ENCODE measurements at regions not wholly inside any gene's neighbourhood (a gene's known extent, or its start where the extent isn't known, plus 50 kb on each side); places are given as distances from the start of the nearest gene placed in this dataset.
A peak's percentile ranks its signal among the peaks of the same experiment; 100 is the strongest.

DNA sequence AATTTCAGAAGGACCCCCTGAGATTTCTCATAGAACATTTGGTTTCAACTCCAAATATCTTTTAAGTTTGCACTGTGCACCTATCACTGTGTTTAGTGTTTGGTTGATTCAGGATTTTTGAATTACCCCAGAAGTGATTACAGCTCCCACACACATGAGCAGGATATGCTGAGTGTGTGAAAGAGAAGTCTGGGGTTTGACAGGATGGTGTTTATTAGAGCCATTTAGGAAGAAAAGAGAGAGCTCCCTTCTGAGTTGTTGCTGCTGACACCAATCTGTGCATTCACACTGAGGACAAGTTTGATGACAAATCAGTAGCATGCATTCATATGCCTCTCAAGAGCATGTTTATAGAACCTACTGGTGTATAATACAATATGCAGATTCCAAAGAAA lies 118.1 kb downstream of the RPL22L1 start:
- no peak for DNase-seq

- no peak for DNase-seq
Measured at GRCh38 chr3:170751083-170751898, 118.7 kb downstream of the RPL22L1 start.

- DNase-seq = no peak
Measured at GRCh38 chr3:170750478-170750830, 119.5 kb downstream of the RPL22L1 start.

DNA sequence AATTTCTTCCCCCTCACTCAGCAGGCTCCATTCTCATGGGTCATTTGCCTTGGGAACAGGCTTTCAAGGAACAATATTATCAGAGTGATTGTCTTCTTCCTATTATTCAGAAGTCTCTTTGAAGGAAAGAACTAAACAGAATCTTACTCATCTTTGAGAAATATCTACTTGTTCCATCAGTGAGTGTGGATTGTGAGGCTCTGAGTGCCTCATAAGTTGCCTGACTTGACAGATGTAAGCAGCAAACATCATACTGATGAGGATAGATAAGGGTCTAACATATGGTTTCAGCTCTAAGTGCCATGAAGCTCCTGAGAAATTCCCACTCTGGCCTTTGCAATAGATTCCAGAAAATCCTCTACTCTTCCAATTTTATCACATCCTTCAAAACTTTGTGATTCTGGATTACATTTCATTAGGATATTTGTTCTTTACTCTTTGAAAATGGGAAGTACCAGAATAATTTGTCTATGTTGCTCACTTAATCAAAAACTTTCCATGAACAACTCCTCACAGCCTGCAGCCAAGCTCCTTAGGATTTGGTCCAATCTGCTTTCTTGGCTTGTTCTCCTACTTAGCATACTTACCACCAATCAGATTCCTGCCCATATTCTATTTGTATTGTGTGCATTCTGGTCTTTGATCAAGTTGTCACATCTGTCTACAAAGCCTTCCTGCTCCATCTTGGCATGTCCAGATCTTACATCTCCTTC lies 120.1 kb downstream of the RPL22L1 start:
- DNase-seq = no peak

DNA sequence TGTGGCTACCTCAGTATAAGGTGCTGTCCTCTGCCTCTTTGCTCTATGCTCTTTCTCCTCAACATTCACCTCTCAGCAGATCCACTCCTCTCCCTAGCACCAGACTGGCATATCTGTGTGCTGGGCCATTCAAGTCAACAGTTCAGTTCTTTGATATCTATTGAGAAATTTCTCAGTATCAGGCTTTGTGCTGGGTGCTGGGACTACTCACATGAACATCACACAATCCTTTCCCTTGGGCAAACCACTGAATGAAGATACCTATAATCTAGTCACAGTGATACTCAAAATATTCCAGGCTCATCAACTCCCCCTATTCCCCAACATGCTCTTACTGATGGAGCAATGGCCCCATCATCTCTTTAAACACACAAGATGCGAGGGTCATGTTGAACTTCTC lies 120.8 kb downstream of the RPL22L1 start:
- no peak for DNase-seq

DNA sequence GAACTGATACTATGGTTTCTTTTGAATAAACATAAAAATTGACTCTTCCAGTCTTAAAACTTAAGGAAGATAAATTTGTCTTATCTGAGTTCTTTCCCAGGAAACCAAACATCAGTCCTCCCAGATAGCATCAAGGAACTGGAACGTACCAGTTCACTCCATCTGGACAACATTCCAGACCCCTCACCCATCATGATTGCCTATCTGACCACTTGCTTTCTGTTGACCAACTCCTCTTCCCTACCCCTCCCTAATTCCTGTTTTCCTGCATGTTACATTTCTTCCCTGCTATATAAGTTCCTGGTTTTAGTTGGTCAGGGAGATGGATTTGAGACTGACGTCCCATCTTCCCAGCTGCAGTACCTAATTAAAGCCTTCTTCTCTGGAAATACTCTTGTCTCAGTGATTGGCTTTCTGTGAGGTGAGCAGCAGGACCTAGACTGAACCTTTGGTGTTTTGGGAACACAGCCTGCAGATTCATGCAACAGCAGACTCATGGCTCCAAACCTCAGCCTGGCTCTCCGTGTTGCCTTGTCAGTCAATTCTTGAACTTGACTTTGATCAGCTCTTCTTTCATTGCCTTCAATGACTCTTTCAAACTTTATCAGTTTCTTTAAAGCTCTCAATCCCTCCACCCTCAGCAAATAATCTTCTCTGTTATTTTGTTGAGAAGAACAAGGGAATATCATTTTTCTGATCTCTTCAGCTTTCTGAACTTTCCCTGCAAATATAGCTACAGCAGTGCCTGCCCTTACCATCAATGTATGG lies 123.6 kb downstream of the RPL22L1 start:
- no peak for DNase-seq

- DNase-seq = no peak
Measured at GRCh38 chr3:170745211-170745718, 124.7 kb downstream of the RPL22L1 start.

GRCh38 chr3:170741756-170742529 lies 128.1 kb downstream of the RPL22L1 start:
- no peak for DNase-seq

GRCh38 chr3:170740726-170741591 lies 129.0 kb downstream of the RPL22L1 start:
- peak; percentile 72 for DNase-seq

GRCh38 chr3:170740285-170740684 lies 129.7 kb downstream of the RPL22L1 start:
- DNase-seq = no peak

DNA sequence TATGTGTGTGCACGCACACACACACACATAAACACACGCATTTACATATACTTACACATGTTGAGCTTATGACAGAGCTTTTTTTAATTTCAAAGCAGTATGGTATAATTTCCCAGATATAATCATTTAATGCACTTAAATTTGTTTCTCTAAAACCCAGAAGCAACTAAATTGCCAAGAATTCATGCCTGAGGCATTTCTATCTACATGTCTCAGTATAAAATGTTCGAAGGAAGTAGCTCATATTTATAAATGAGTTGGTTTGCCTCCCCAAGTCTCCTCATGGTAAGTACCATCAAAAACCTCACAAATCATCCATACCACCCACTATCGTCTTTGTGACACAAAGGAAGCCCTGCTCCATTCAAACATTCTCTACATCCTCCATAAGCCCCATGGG lies 130.6 kb downstream of the RPL22L1 start:
- no peak for DNase-seq

- DNase-seq = no peak
Measured at GRCh38 chr3:170738766-170739165, 131.2 kb downstream of the RPL22L1 start.

DNA sequence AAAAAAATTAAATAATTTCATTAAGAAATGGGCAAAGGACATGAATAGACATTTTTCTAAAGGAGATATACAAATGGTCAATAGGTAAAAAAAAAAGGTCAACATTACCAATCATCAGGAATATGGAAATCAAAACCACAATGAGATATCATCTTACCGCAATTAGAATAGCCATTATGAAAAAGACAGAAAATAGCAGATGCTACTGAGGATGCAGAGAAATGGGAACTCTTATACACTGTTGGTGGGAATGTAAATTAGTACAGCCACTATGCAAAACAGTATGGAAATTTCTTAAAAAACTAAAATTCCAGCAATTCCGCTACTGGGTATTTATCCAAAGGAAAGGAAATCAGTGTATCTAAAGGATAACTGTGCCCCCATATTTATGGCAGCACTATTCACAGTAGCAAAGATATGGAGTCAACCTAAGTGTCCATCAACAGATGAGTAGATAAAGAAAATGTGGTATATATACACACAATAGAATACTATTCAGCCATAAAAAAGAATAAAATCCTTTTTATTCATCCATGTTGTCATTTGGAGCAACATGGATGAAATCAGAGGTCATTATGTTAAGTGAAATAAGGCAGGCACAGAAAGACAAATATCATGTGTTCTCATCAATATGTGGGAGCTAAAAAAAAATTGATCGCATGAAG lies 132.4 kb downstream of the RPL22L1 start:
- DNase-seq = no peak

DNA sequence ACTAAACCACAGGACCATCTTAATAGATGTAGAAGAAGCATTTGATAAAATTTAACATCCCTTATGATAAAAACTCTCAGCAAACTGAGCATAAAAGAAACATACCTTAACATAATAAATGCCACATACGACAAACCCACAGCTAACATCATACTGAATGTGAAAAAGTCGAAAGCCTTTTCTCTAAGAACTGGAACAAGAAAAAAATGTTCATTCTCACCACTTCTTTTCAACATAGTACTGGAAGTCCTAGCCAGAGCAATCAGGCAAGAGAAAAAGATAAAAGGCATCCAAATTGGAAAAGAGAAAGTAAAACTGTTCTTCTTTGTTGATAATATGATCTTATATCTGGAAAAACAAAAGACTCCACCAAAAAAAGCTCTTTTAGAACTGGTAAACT lies 134.2 kb downstream of the RPL22L1 start:
- no peak for DNase-seq

DNA sequence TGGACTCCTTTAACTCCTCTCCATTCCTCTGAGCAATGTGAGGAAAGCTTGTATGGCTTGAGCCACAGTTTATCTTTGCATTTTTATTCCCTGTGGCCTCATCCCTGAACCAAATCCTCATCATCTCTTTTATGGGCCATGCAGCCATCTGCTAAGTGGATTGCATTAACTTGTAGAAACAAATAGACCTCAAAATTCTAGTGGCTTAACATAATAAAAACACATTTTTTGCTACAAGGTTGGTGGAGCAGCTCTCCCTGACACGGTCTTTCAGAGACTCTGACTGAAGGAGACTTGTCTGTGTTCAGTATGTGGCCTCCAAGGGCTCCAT lies 135.3 kb downstream of the RPL22L1 start:
- DNase-seq = no peak

- DNase-seq = no peak
Measured at GRCh38 chr3:170734043-170734734, 135.8 kb downstream of the RPL22L1 start.

DNA sequence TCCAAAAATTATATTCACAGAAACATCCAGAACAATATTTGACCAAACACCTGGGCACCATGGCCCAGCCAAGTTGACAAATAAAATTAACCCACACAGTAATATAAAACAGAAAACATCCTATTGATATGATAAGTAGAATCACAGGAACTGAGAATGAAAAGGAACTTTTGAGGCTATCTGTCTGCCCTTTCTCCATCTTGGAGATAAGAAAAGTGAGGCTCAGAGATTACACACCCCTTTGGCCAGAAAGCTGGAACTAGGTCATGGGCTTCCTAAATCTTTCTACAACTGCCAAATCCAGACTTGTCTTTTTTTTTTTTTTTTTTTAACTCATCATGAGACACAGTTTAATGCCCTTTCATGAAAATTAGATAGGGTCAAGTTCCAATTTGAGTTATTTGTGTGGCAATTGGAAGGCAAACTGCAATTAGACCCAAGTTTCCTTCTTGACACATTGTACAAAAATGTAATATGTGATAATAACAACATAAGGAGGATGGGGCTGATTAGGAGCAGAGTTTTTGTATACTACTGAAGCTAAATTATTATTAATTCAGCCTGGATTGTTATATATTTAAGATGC lies 137.2 kb downstream of the RPL22L1 start:
- no peak for DNase-seq

DNA sequence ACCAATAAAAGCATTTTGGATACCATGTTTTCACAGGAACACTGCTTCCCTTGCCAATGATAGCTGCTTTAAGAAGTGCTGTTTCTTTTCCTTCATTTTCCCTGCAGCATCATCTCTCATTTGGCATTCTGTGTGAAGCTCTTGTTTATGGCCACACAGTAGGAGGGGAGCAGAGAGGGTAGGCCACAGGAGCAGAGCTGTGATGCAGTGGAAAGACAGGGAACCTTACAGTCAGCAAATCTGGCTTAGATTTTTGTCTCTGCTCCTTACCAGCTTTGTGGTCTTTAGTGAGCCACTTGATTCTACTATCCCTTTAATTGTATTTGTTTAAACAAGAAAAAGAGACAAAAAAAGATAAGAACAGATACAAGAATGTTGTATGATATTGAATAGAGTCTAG lies 138.7 kb downstream of the RPL22L1 start:
- no peak for DNase-seq

GRCh38 chr3:170730071-170730812 lies 139.8 kb downstream of the RPL22L1 start:
- no peak for DNase-seq

GRCh38 chr3:170728181-170728580 lies 141.8 kb downstream of the RPL22L1 start:
- DNase-seq = no peak

Measured in NCI-H510A treated with DMSO at 0.1 percent for 48 hours (cell line).